Chondrocyte (in vitro differentiated cells): ENCODE measurements at regions not wholly inside any gene's neighbourhood (a gene's known extent, or its start where the extent isn't known, plus 50 kb on each side); places are given as distances from the start of the nearest gene placed in this dataset.

Experiments used
- DNase-seq: peaks from one replicate; pipeline ENCODE4 v3.0.0; 2021; ENCODE audit warnings: mixed read lengths, low spot score
- H3K27ac Mint-ChIP-seq: one replicate; pipeline ENCODE4 v1.8.0; 2021; ENCODE audit warnings: mild to moderate bottlenecking, moderate library complexity, mixed read lengths; ENCODE audit not compliant: unreplicated experiment
- H3K27me3 Mint-ChIP-seq: 2 replicates; pipeline ENCODE4 v1.8.0; 2021; ENCODE audit warnings: low read depth, mixed read lengths
- H3K36me3 Mint-ChIP-seq: 2 replicates; pipeline ENCODE4 v1.8.0; 2021; ENCODE audit warnings: low read depth, mixed read lengths
- H3K4me1 Mint-ChIP-seq: 2 replicates; pipeline ENCODE4 v1.8.0; 2021; ENCODE audit warnings: low read depth, mild to moderate bottlenecking, mixed read lengths
- H3K4me3 Mint-ChIP-seq: one replicate; pipeline ENCODE4 v1.8.0; 2021; ENCODE audit warnings: mild to moderate bottlenecking, moderate library complexity, mixed read lengths; ENCODE audit not compliant: unreplicated experiment
- H3K9me3 Mint-ChIP-seq: 2 replicates; pipeline ENCODE4 v1.8.0; 2021; ENCODE audit warnings: low read depth, mixed read lengths
- TF ChIP-seq, protein P1 (sequence below): fragments of 200-600 bp; sonication (generic); IDR thresholded peaks from 2 replicates; pipeline ENCODE4 v1.5.0; 2021; ENCODE audit warnings: antibody characterized with exemption, mild to moderate bottlenecking, moderate library complexity

DNA sequence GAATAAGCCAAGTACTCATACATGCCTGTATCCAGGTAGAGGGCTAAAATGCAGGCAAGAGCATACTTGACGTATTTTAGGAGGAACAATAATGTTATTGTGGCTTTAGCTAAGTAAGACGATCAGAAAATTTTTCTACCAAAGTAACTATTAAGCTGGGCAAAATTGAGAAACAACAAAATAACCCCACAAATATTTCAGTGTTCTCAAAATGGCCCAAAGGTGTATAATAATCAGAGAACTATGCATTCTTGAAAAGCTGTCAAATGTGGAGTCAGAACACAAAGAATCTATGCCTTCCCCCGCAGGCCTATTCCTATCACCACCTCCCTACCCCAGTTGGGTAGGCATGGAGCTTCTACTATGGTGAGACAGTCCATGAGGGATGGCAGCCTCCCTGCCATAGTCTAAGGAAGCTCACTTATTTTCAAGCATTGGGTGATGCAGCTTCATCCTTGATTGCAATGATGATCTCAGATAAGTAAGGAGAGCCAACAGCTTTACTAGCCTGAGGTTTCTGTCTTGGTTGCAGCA lies 1132.5 kb upstream of the SPRY2 start:
- no peak overlapping the region for H3K4me3 Mint-ChIP-seq
- DNase-seq: no peak
- H3K27me3 Mint-ChIP-seq: peaks cover 2% of the 10 kb centered on the region
- peaks cover 4% of the 10 kb centered on the region for H3K9me3 Mint-ChIP-seq
- H3K36me3 Mint-ChIP-seq: no peaks in the 10 kb centered on the region
- no peak overlapping the region for H3K27ac Mint-ChIP-seq
- TF ChIP-seq, protein P1, sequence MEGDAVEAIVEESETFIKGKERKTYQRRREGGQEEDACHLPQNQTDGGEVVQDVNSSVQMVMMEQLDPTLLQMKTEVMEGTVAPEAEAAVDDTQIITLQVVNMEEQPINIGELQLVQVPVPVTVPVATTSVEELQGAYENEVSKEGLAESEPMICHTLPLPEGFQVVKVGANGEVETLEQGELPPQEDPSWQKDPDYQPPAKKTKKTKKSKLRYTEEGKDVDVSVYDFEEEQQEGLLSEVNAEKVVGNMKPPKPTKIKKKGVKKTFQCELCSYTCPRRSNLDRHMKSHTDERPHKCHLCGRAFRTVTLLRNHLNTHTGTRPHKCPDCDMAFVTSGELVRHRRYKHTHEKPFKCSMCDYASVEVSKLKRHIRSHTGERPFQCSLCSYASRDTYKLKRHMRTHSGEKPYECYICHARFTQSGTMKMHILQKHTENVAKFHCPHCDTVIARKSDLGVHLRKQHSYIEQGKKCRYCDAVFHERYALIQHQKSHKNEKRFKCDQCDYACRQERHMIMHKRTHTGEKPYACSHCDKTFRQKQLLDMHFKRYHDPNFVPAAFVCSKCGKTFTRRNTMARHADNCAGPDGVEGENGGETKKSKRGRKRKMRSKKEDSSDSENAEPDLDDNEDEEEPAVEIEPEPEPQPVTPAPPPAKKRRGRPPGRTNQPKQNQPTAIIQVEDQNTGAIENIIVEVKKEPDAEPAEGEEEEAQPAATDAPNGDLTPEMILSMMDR: no peak
- no peaks in the 10 kb centered on the region for H3K4me1 Mint-ChIP-seq

DNA sequence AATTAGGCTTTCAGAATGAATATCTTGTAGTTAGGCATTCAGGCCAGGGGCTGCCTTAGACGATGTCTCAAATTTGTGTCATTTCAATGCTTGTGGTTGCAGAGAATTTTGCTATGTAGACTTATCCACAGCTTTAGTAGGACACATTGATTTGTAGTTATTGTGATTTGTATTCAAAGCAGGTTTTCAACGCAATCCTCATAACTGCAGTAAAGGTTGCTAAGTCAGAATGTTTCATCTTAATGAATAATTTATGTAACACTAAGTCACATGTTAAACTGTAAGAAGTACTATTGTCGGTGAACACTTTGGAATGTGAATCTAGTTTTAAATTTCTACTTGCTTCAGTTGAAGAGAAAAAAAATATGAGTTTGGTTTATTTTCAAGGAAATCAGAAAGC lies 1117.2 kb upstream of the SPRY2 start:
- no peaks in the 10 kb centered on the region for H3K36me3 Mint-ChIP-seq
- no peak overlapping the region for H3K4me3 Mint-ChIP-seq
- TF ChIP-seq, protein P1: no peak
- no peak for DNase-seq
- H3K9me3 Mint-ChIP-seq: peaks cover 10% of the 10 kb centered on the region
- H3K4me1 Mint-ChIP-seq: no peaks in the 10 kb centered on the region
- no peak overlapping the region for H3K27ac Mint-ChIP-seq
- no peaks in the 10 kb centered on the region for H3K27me3 Mint-ChIP-seq

DNA sequence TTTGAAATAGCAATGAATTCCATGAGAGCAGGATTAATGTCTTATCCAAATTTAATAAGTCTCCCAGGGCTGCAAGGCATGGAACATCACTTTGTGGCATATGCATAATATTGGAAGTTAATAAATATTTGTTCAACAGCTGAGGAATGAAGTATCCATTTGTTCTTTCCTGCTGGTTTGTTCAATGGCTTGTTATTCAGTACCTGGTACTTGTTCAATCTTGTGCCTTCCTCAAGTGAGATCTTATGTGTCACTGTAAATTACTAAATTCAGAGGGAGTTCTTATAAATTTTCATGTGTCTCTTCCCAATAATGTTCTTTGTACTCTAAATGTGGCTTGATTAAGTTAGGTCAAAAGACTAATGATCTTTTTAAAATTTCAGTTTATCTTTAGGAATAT lies 1105.5 kb upstream of the SPRY2 start:
- Mint-ChIP-seq H3K27ac (no peak overlapping the region), H3K27me3 (peaks cover 2% of the 10 kb centered on the region), H3K36me3 (no peaks in the 10 kb centered on the region), H3K4me3 (no peak overlapping the region), H3K9me3 (no peaks in the 10 kb centered on the region), H3K4me1 (no peaks in the 10 kb centered on the region)
- DNase-seq: no peak
- TF ChIP-seq, protein P1: no peak

DNA sequence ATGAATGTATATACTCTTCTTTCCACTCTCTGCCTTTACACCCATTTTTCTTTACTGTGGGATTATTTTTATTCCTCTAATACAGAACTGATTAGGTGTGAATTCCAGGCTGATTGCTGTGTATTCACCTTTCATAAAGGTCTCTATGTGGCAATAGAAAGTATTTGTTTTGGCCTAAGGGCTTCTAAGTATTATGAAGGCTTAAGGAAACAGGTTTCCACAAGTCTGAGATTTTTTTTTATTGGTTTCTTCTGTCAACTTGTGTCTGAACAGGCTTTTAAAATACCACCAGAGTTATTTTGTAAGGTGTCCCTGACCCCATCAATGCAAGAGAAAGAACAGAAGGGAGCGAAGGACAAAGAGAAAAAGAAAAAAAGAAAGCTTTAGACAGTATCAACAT lies 1102.0 kb upstream of the SPRY2 start:
- TF ChIP-seq, protein P1: no peak
- no peaks in the 10 kb centered on the region for H3K4me1 Mint-ChIP-seq
- H3K4me3 Mint-ChIP-seq: no peak overlapping the region
- H3K36me3 Mint-ChIP-seq: no peaks in the 10 kb centered on the region
- no peaks in the 10 kb centered on the region for H3K9me3 Mint-ChIP-seq
- H3K27me3 Mint-ChIP-seq: peaks cover 4% of the 10 kb centered on the region
- H3K27ac Mint-ChIP-seq: no peak overlapping the region
- no peak for DNase-seq

DNA sequence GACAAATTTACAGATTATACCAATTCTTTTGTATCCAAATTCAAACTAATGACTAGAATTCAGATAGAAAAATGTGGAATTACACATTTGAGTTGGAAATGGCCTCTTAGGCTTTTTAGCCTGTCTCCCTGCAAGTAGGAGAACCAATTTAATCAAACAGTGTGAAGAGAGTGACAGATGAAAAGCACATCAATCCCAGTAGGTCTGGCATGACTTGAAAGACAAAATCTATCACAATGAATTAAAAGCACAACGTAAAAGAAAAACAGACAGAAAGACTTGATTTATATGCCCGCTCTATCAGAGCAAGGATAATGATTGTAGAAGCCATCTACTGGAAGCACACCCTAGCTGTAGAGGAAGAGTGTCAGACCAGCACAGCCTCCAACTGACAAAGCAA lies 1084.4 kb upstream of the SPRY2 start:
- Mint-ChIP-seq H3K4me3 (no peak overlapping the region), H3K27me3 (peaks cover 5% of the 10 kb centered on the region), H3K9me3 (peaks cover 5% of the 10 kb centered on the region), H3K36me3 (peaks cover 2% of the 10 kb centered on the region), H3K4me1 (no peaks in the 10 kb centered on the region), H3K27ac (no peak overlapping the region)
- no peak for DNase-seq
- TF ChIP-seq, protein P1: no peak
